ENCODE measurements at regions not wholly inside any gene's neighbourhood (a gene's known extent, or its start where the extent isn't known, plus 50 kb on each side); places are given as distances from the start of the nearest gene placed in this dataset.
A peak's percentile ranks its signal among the peaks of the same experiment; 100 is the strongest.

GRCh38 chr4:13852411-13852810 is 224.9 kb upstream of the BOD1L1 start:
- no peaks in the 10 kb centered on the region for H3K4me1 ChIP-seq
- H3K27ac ChIP-seq (replicated peaks in 1 of 4) = no peak overlapping the region
- TF ChIP-seq EP300 (IDR thresholded peaks at IDR 0.05) (no peak), POLR2AphosphoS5 (IDR thresholded peaks at IDR 0.05) (no peak), POLR2A (IDR thresholded peaks at IDR 0.05; ENCODE audit: low read depth) (no peak)
- DNase-seq (ENCODE audit: extremely low spot score) = peak; percentile 91
- no peaks in the 10 kb centered on the region for H3K27me3 ChIP-seq
- WGBS = 94% methylated on average over 1 of the region's 1 CpG
- no peaks in the 10 kb centered on the region for H3K9me3 ChIP-seq
- intact Hi-C loops (cut with DNase I) = no loop called here
- H3K36me3 ChIP-seq = no peaks in the 10 kb centered on the region
- H3K4me3 ChIP-seq = no peak overlapping the region

- DNase-seq (ENCODE audit: extremely low spot score) = no peak
- no peak overlapping the region for H3K27ac ChIP-seq (replicated peaks in 1 of 4)
- intact Hi-C loops (cut with DNase I) = no loop called here
- H3K27me3 ChIP-seq = no peaks in the 10 kb centered on the region
- H3K36me3 ChIP-seq = no peaks in the 10 kb centered on the region
- 91% methylated on average over 5 of the region's 5 CpGs for WGBS
- no peak overlapping the region for H3K4me3 ChIP-seq
- H3K9me3 ChIP-seq = no peaks in the 10 kb centered on the region
- peaks cover 0 to 2% (median 0%) of the 10 kb centered on the region in 4 donors for H3K4me1 ChIP-seq
- TF ChIP-seq EP300 (IDR thresholded peaks at IDR 0.05) (no peak), POLR2A (IDR thresholded peaks at IDR 0.05; ENCODE audit: low read depth) (no peak)
Observed at GRCh38 chr4:13856387-13856786, 228.9 kb upstream of the BOD1L1 start.

GRCh38 chr4:13857397-13857796 is 229.9 kb upstream of the BOD1L1 start:
- 70% methylated on average over 2 of the region's 2 CpGs for whole genome bisulfite sequencing
- intact Hi-C loops (cut with DNase I) = no loop called here

GRCh38 chr4:13857800-13858199 is 230.3 kb upstream of the BOD1L1 start:
- no peak for DNase-seq (ENCODE audit: extremely low spot score)
- H3K27me3 ChIP-seq = no peaks in the 10 kb centered on the region
- H3K4me1 ChIP-seq = peaks cover 0 to 2% (median 0%) of the 10 kb centered on the region in 4 donors
- intact Hi-C loops (cut with DNase I) = no loop called here
- H3K36me3 ChIP-seq = no peaks in the 10 kb centered on the region
- H3K9me3 ChIP-seq = no peaks in the 10 kb centered on the region
- TF ChIP-seq CTCF (IDR thresholded peaks at IDR 0.05) = no peak
- H3K4me3 ChIP-seq = no peak overlapping the region
- no peak overlapping the region for H3K27ac ChIP-seq (replicated peaks in 1 of 4)

More at GRCh38 chr4:13857397-13857796, 229.9 kb upstream of the BOD1L1 start:
- Histone ChIP-seq H3K27ac (replicated peaks in 1 of 4) (no peak overlapping the region), H3K27me3 (no peaks in the 10 kb centered on the region), H3K9me3 (no peaks in the 10 kb centered on the region), H3K4me1 (peaks cover 0 to 2% (median 0%) of the 10 kb centered on the region in 4 donors), H3K36me3 (no peaks in the 10 kb centered on the region), H3K4me3 (no peak overlapping the region)
- TF ChIP-seq EP300 (IDR thresholded peaks at IDR 0.05) (no peak), CTCF (IDR thresholded peaks at IDR 0.05) (no peak), POLR2A (IDR thresholded peaks at IDR 0.05; ENCODE audit: low read depth) (no peak), POLR2AphosphoS5 (IDR thresholded peaks at IDR 0.05) (no peak)
- DNase-seq (ENCODE audit: extremely low spot score) = no peak

- intact Hi-C loops (cut with DNase I) = no loop called here
- Histone ChIP-seq H3K27ac (replicated peaks in 1 of 4) (no peak overlapping the region), H3K36me3 (no peaks in the 10 kb centered on the region), H3K27me3 (no peaks in the 10 kb centered on the region), H3K4me3 (no peak overlapping the region), H3K4me1 (peaks cover 0 to 2% (median 0%) of the 10 kb centered on the region in 4 donors), H3K9me3 (no peaks in the 10 kb centered on the region)
- TF ChIP-seq POLR2AphosphoS5 (IDR thresholded peaks at IDR 0.05) = no peak
- no peak for TF ChIP-seq POLR2A (IDR thresholded peaks at IDR 0.05; ENCODE audit: low read depth)
- no peak for TF ChIP-seq EP300 (IDR thresholded peaks at IDR 0.05)
- no peak for TF ChIP-seq CTCF (IDR thresholded peaks at IDR 0.05)
- WGBS = 92% methylated on average over 3 of the region's 3 CpGs
- DNase-seq (ENCODE audit: extremely low spot score) = no peak
Observed at GRCh38 chr4:13859423-13859822, 231.9 kb upstream of the BOD1L1 start.

GRCh38 chr4:13860126-13860525 is 232.6 kb upstream of the BOD1L1 start:
- H3K27ac ChIP-seq (replicated peaks in 1 of 4) = no peak overlapping the region
- H3K4me1 ChIP-seq = peaks cover 0 to 2% (median 0%) of the 10 kb centered on the region in 4 donors
- TF ChIP-seq POLR2AphosphoS5 (IDR thresholded peaks at IDR 0.05) (no peak), POLR2A (IDR thresholded peaks at IDR 0.05; ENCODE audit: low read depth) (no peak), CTCF (IDR thresholded peaks at IDR 0.05) (no peak), EP300 (IDR thresholded peaks at IDR 0.05) (no peak)
- H3K9me3 ChIP-seq = no peaks in the 10 kb centered on the region
- no peaks in the 10 kb centered on the region for H3K36me3 ChIP-seq
- H3K27me3 ChIP-seq = no peaks in the 10 kb centered on the region
- intact Hi-C loops (cut with DNase I) = no loop called here
- 82% methylated on average over 1 of the region's 1 CpG for WGBS
- DNase-seq (ENCODE audit: extremely low spot score) = no peak
- H3K4me3 ChIP-seq = no peak overlapping the region

All from esophagus muscularis mucosa (tissue), 4 donors.